Stomach (tissue), 8 donors: ENCODE measurements at regions not wholly inside any gene's neighbourhood (a gene's known extent, or its start where the extent isn't known, plus 50 kb on each side); places are given as distances from the start of the nearest gene placed in this dataset.

Source experiments
- DNase-seq, 2 donors: peaks; one replicate each; pipeline versions ENCODE4 v3.0.0 to v3.0.0-alpha.2; 2013 to 2019
- H3K27ac ChIP-seq, 5 donors: fragments of 200-600 bp in 4 of 5; sonication (generic) in 4 of 5; one replicate each; pipeline ENCODE4 v1.5.1; 2013 to 2019; ENCODE audit warnings: mild to moderate bottlenecking in 1 of 5, moderate library complexity in 1 of 5
- H3K27me3 ChIP-seq, 3 donors: fragments of 200-600 bp; sonication (generic); one replicate each; pipeline ENCODE4 v1.5.1; 2017 to 2019; ENCODE audit warnings: mixed run types in 1 of 3
- H3K36me3 ChIP-seq, 4 donors: fragments of 200-600 bp; sonication (generic); 1 replicate in 3 of 4; 2 replicates in 1 of 4; pipeline ENCODE4 v1.5.1; 2016 to 2019
- H3K4me1 ChIP-seq, 4 donors: fragments of 200-600 bp; sonication (generic); one replicate each; pipeline ENCODE4 v1.5.1; 2016 to 2019
- H3K4me3 ChIP-seq, 4 donors: fragments of 200-600 bp; sonication (generic) in 3 of 4; one replicate each; pipeline ENCODE4 v1.5.1; 2016 to 2019; ENCODE audit warnings: mild to moderate bottlenecking in 1 of 4
- H3K9me3 ChIP-seq, 4 donors: fragments of 200-600 bp; sonication (generic); one replicate each; pipeline ENCODE4 v1.5.1; 2016 to 2019
- EP300 ChIP-seq: sonication (generic); formaldehyde crosslinking; IDR thresholded peaks from one replicate; pipeline ENCODE4 v1.6.1; 2017; ENCODE audit warnings: antibody characterized with exemption
- POLR2A ChIP-seq, 4 donors: fragments of 450-650 bp; IDR thresholded peaks; one replicate each; pipeline ENCODE4 v1.6.1; 2016; ENCODE audit warnings: antibody characterized with exemption in 4 of 4, control low read depth in 2 of 4, mild to moderate bottlenecking in 1 of 4, moderate library complexity in 1 of 4
- POLR2AphosphoS5 ChIP-seq, 3 donors: sonication (generic); formaldehyde crosslinking; IDR thresholded peaks; one replicate each; pipeline ENCODE4 v1.6.1; 2016; ENCODE audit warnings: antibody characterized with exemption in 3 of 3
- WGBS, 5 donors: extraction: QIAGEN DNeasy Blood & Tissue Kit in 3 of 5; methylation state at CpG; one replicate each; pipeline versions ENCODE4 v1.1.5 to v1.1.7; 2013 to 2018; 5-methylcytosine and 5-hydroxymethylcytosine counted together
- intact Hi-C: fragments of 100-400 bp; cut with DNase I; formaldehyde crosslinking; loops from one replicate; pipeline ENCODE4 v1.15.1; 2023; ENCODE audit warnings: low total_unique reads
- TF ChIP-seq, protein P1 (sequence below), 7 experiments: fragments of 450-650 bp in 4 of 7; fragments of 200-600 bp in 3 of 7; sonication (generic) in 3 of 7; IDR thresholded peaks; one replicate each; pipeline ENCODE4 v1.5.1; 2016 to 2019; ENCODE audit warnings: antibody characterized with exemption in 7 of 7, control low read depth in 2 of 7, mild to moderate bottlenecking in 1 of 7
- donor health status: healthy with polysubstance abuse.
- donor health status: Bipolar disorder and iron deficiency.
- donor health status: healthy.

DNA sequence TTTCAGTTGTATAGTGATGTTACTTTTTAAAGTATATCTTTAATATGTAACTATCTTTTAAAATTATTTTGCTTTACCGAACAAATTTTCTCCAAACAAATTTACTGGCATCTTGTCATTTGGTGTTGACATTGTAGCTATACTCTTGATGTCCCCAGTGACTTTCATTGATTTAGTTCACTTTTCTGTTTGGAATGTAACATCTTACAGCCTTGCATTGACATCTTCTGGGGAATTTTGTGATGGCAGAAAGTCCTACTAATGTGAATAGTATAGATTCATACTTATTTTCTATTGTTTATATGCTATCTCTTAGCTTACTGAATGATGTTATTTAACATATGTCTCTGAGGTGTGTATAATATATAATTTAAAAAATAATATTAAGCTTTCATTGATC is 800.9 kb upstream of the ATXN8OS start:
- H3K27ac ChIP-seq = no peak overlapping the region
- no peaks in the 10 kb centered on the region for H3K9me3 ChIP-seq
- H3K36me3 ChIP-seq = no peaks in the 10 kb centered on the region
- intact Hi-C loops = no loop called here
- WGBS, 5 donors = 0 to 89% (median 79%) methylated on average over 1 of the region's 1 CpG
- DNase-seq = no peak
- no peak overlapping the region for H3K4me3 ChIP-seq
- H3K27me3 ChIP-seq = no peaks in the 10 kb centered on the region
- H3K4me1 ChIP-seq = no peaks in the 10 kb centered on the region
- TF ChIP-seq EP300 (no peak), POLR2A (IDR thresholded peaks at IDR 0.05) (no peak), POLR2AphosphoS5 (IDR thresholded peaks at IDR 0.05) (no peak)
- TF ChIP-seq, protein P1, sequence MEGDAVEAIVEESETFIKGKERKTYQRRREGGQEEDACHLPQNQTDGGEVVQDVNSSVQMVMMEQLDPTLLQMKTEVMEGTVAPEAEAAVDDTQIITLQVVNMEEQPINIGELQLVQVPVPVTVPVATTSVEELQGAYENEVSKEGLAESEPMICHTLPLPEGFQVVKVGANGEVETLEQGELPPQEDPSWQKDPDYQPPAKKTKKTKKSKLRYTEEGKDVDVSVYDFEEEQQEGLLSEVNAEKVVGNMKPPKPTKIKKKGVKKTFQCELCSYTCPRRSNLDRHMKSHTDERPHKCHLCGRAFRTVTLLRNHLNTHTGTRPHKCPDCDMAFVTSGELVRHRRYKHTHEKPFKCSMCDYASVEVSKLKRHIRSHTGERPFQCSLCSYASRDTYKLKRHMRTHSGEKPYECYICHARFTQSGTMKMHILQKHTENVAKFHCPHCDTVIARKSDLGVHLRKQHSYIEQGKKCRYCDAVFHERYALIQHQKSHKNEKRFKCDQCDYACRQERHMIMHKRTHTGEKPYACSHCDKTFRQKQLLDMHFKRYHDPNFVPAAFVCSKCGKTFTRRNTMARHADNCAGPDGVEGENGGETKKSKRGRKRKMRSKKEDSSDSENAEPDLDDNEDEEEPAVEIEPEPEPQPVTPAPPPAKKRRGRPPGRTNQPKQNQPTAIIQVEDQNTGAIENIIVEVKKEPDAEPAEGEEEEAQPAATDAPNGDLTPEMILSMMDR (IDR thresholded peaks at IDR 0.05) = no peak

DNA sequence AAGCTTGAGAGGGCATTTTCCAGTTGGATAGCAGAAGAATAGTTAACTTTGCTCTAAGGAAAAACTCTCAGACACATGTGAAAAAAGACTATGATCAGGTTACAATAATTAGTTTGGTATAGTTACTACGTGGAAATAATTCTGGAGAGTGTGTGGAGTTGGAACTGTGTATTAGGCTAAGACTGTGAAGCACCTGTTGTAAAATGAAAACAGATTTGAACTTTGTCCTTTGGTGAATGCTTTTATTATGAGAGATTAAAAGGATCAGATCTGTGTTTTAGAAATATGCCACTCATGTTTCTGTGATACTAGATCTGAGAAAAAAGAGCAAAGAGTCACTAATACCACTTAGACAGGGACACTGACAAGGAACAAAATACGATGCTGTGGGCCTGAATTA is 807.5 kb upstream of the ATXN8OS start:
- no peak overlapping the region for H3K27ac ChIP-seq
- H3K9me3 ChIP-seq = no peaks in the 10 kb centered on the region
- intact Hi-C loops = no loop called here
- no peak for DNase-seq
- H3K4me1 ChIP-seq = no peaks in the 10 kb centered on the region
- no peaks in the 10 kb centered on the region for H3K36me3 ChIP-seq
- no peak overlapping the region for H3K4me3 ChIP-seq
- WGBS, 5 donors = 36 to 58% (median 49%) methylated on average over 2 of the region's 2 CpGs
- TF ChIP-seq POLR2A (IDR thresholded peaks at IDR 0.05) (no peak), EP300 (no peak), POLR2AphosphoS5 (IDR thresholded peaks at IDR 0.05) (no peak)
- TF ChIP-seq, protein P1 (IDR thresholded peaks at IDR 0.05) = no peak
- no peaks in the 10 kb centered on the region for H3K27me3 ChIP-seq

DNA sequence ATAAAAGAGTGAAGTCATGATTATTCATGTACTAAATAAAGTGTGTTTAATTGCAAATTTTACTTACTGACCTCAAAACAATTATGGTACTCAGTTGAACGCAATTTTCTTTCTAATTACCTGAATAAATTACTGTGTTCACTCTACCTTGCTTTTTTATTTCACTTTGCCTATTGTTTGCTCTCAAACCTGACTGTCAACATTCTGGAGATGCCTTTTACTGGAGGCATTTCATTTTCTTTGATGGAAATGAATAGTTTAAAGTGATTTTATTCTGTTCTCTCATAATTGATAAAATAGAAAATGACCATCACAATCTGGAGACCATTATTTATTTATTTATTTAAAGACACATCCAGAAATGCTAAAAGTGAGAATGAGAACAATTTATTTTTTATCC is 811.5 kb upstream of the ATXN8OS start:
- Histone ChIP-seq H3K4me3 (no peak overlapping the region), H3K36me3 (no peaks in the 10 kb centered on the region), H3K4me1 (no peaks in the 10 kb centered on the region), H3K27me3 (no peaks in the 10 kb centered on the region), H3K27ac (no peak overlapping the region), H3K9me3 (no peaks in the 10 kb centered on the region)
- TF ChIP-seq EP300 (no peak), POLR2A (IDR thresholded peaks at IDR 0.05) (no peak), POLR2AphosphoS5 (IDR thresholded peaks at IDR 0.05) (no peak)
- TF ChIP-seq, protein P1 (IDR thresholded peaks at IDR 0.05) = no peak
- DNase-seq = no peak
- intact Hi-C loops = no loop called here
- WGBS, 5 donors = 25 to 56% (median 29%) methylated on average over 1 of the region's 1 CpG

DNA sequence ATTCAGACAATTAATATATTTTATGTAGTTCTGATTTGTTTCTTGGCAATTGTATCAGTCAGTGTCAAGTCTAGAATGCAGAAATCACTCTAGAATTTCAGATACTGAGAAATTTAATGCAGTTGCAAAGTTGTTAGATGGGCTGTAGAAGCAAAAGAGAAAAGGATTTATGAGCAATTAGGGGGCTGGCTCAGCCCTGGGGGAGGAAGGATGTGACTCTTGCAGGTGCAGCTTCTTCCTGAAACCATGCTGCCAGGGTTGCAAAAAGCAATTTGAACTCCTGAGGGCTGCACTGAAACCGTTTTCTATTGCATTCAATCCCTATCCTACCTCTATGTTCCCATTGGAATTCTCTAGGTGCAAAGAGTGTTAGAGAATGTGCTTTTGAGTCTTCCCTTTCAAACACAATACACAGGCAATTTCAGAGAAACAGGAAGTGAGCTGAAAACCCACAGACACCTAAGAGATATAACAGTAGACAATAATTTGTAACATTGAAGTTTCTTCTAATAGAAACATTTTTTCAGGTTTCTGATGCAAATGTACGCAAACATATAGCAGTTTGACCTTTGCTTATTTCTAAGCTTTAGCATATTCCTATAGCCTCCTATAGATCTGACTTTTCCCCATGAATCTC is 814.7 kb upstream of the ATXN8OS start:
- H3K27ac ChIP-seq = no peak overlapping the region
- intact Hi-C loops = no loop called here

More for the DNA sequence above, 814.7 kb upstream of the ATXN8OS start:
- no peaks in the 10 kb centered on the region for H3K27me3 ChIP-seq
- no peaks in the 10 kb centered on the region for H3K36me3 ChIP-seq
- no peaks in the 10 kb centered on the region for H3K9me3 ChIP-seq
- H3K4me3 ChIP-seq = no peak overlapping the region
- DNase-seq = no peak
- H3K4me1 ChIP-seq = no peaks in the 10 kb centered on the region
- TF ChIP-seq POLR2A (IDR thresholded peaks at IDR 0.05) = no peak
- TF ChIP-seq EP300 = no peak
- no peak for TF ChIP-seq POLR2AphosphoS5 (IDR thresholded peaks at IDR 0.05)
- TF ChIP-seq, protein P1 (IDR thresholded peaks at IDR 0.05) = no peak
- WGBS, 5 donors = 70 to 78% (median 73%) methylated on average over 2 of the region's 2 CpGs
